ENCODE measurements at regions not wholly inside any gene's neighbourhood (a gene's known extent, or its start where the extent isn't known, plus 50 kb on each side); places are given as distances from the start of the nearest gene placed in this dataset.

- Histone ChIP-seq H3K9me3 (ENCODE audit: control extremely low read depth in 1 of 3, control insufficient read depth in 2 of 3, insufficient read depth in 1 of 3, low read length in 2 of 3) (no peaks in the 10 kb centered on the region), H3K27ac (ENCODE audit: low read length in 2 of 2) (no peak overlapping the region), H3K4me3 (ENCODE audit: control extremely low read depth in 1 of 5, extremely low read depth in 1 of 5, insufficient read depth in 1 of 5, low read depth in 2 of 5, low read length in 4 of 5) (no peak overlapping the region), H3K4me2 (replicated peaks; ENCODE audit: low read depth, low read length, poor library complexity, severe bottlenecking) (no peak overlapping the region), H3K27me3 (replicated peaks in 1 of 4; ENCODE audit: control extremely low read depth in 1 of 4, control insufficient read depth in 3 of 4, insufficient read depth in 4 of 4, low read length in 3 of 4) (peaks cover 0 to 5% (median 0%) of the 10 kb centered on the region in 4 experiments), H3K9ac (ENCODE audit: low read length) (no peak overlapping the region), H3K36me3 (replicated peaks in 1 of 2; ENCODE audit: control extremely low read depth in 1 of 2, control insufficient read depth in 1 of 2, extremely low read depth in 1 of 2, insufficient read depth in 2 of 2, low read length in 1 of 2) (no peaks in the 10 kb centered on the region), H3K79me2 (ENCODE audit: control insufficient read depth, insufficient read depth, low read length) (no peaks in the 10 kb centered on the region), H3K4me1 (ENCODE audit: control insufficient read depth in 2 of 2, insufficient read depth in 2 of 2, low read length in 2 of 2) (peaks cover 43 to 44% of the 10 kb centered on the region in 2 donors), H4K20me1 (ENCODE audit: control insufficient read depth, insufficient read depth, low read length, poor library complexity, severe bottlenecking) (no peaks in the 10 kb centered on the region), H2AFZ (ENCODE audit: insufficient read depth, low read depth, low read length, poor library complexity, severe bottlenecking) (no peak overlapping the region)
- intact Hi-C loops (cut with micrococcal nuclease) = no loop called here
- peaks cover 47% of the 10 kb centered on the region for H3K4me1 Mint-ChIP-seq
- no peaks in the 10 kb centered on the region for H3K9me3 Mint-ChIP-seq (ENCODE audit: insufficient read depth)
- CTCF ChIA-PET = interaction anchor here (0.7 to 6.3 kb wide), 7 partner anchors 8 to 701 kb away, joined by 3 to 42 read pairs (median 5); no protein-coding TSS in a partner anchor
- H3K27ac Mint-ChIP-seq = no peak overlapping the region
- DNase-seq = no peak
- no peak for ATAC-seq (ENCODE audit: low read depth)
- H3K27me3 Mint-ChIP-seq = peaks cover 4% of the 10 kb centered on the region
- TF ChIP-seq EZH2 (IDR thresholded peaks at IDR 0.05; ENCODE audit: borderline replicate concordance, insufficient read depth, low read depth, low read length, poor library complexity, severe bottlenecking) (no peak), CTCF (IDR thresholded peaks at IDR 0.05) (no peak)
- POLR2A ChIA-PET = interaction anchor here (5.4 kb wide), 1 partner anchor 155 kb away, joined by 28 read pairs; no protein-coding TSS in a partner anchor
- no peak overlapping the region for H3K4me3 Mint-ChIP-seq
- WGBS (ENCODE audit: insufficient coverage) = 100% methylated on average over 1 of the region's 7 CpGs
Observed at GRCh38 chr12:4114986-4115385, 158.6 kb upstream of the CCND2 start.

GRCh38 chr12:4112734-4113325 lies 160.7 kb upstream of the CCND2 start:
- no peaks in the 10 kb centered on the region for H4K20me1 ChIP-seq (ENCODE audit: control insufficient read depth, insufficient read depth, low read length, poor library complexity, severe bottlenecking)
- ChIA-PET POLR2A (interaction anchor here (0.6 kb wide), 1 partner anchor 158 kb away, joined by 3 read pairs; no protein-coding TSS in a partner anchor), CTCF (interaction anchor here (3.4 kb wide), 1 partner anchor 164 kb away, joined by 27 read pairs; no protein-coding TSS in a partner anchor)
- no peak for ATAC-seq (ENCODE audit: low read depth)
- no peak overlapping the region for H2AFZ ChIP-seq (ENCODE audit: insufficient read depth, low read depth, low read length, poor library complexity, severe bottlenecking)
- no peak for DNase-seq
- no peak overlapping the region for H3K27ac ChIP-seq (ENCODE audit: low read length in 2 of 2)
- Mint-ChIP-seq H3K4me1 (peaks cover 28% of the 10 kb centered on the region), H3K9me3 (ENCODE audit: insufficient read depth) (no peaks in the 10 kb centered on the region), H3K27me3 (peaks cover 4% of the 10 kb centered on the region), H3K27ac (no peak overlapping the region), H3K4me3 (no peak overlapping the region)
- peaks cover 26 to 27% of the 10 kb centered on the region in 2 donors for H3K4me1 ChIP-seq (ENCODE audit: control insufficient read depth in 2 of 2, insufficient read depth in 2 of 2, low read length in 2 of 2)
- no peaks in the 10 kb centered on the region for H3K79me2 ChIP-seq (ENCODE audit: control insufficient read depth, insufficient read depth, low read length)
- H3K4me3 ChIP-seq (ENCODE audit: control extremely low read depth in 1 of 5, extremely low read depth in 1 of 5, insufficient read depth in 1 of 5, low read depth in 2 of 5, low read length in 4 of 5) = no peak overlapping the region
- TF ChIP-seq EZH2 (IDR thresholded peaks at IDR 0.05; ENCODE audit: borderline replicate concordance, insufficient read depth, low read depth, low read length, poor library complexity, severe bottlenecking) = no peak
- no peak for TF ChIP-seq CTCF (IDR thresholded peaks at IDR 0.05)
- intact Hi-C loops (cut with micrococcal nuclease) = no loop called here
- no peaks in the 10 kb centered on the region for H3K36me3 ChIP-seq (replicated peaks in 1 of 2; ENCODE audit: control extremely low read depth in 1 of 2, control insufficient read depth in 1 of 2, extremely low read depth in 1 of 2, insufficient read depth in 2 of 2, low read length in 1 of 2)
- WGBS (ENCODE audit: insufficient coverage) = 100% methylated on average over 1 of the region's 2 CpGs
- H3K4me2 ChIP-seq (replicated peaks; ENCODE audit: low read depth, low read length, poor library complexity, severe bottlenecking) = no peak overlapping the region
- no peak overlapping the region for H3K9ac ChIP-seq (ENCODE audit: low read length)
- no peaks in the 10 kb centered on the region for H3K9me3 ChIP-seq (ENCODE audit: control extremely low read depth in 1 of 3, control insufficient read depth in 2 of 3, insufficient read depth in 1 of 3, low read length in 2 of 3)
- peaks cover 0 to 5% (median 0%) of the 10 kb centered on the region in 4 experiments for H3K27me3 ChIP-seq (replicated peaks in 1 of 4; ENCODE audit: control extremely low read depth in 1 of 4, control insufficient read depth in 3 of 4, insufficient read depth in 4 of 4, low read length in 3 of 4)
